ENCODE measurements at regions not wholly inside any gene's neighbourhood (a gene's known extent, or its start where the extent isn't known, plus 50 kb on each side); places are given as distances from the start of the nearest gene placed in this dataset.

DNA sequence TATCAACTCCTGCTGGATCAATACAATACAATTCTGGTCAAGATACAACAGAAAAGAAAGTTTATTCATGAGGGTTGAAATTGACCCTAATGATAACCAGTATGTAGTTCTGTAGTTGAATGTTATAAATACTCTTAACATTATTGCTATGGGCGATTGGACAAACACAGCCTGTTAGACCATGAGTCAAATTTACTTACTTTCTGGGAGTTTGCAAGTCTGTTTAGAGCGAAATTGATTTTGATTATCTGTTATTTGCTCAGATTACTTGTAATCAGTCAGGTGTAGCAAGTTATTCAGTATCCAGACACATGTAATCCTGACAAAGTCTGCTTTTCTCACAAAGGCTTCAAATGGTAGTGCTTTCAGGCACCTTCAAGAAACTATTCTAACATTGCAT lies 216.6 kb upstream of the B3GALT2 start:
- TF ChIP-seq, protein P1, sequence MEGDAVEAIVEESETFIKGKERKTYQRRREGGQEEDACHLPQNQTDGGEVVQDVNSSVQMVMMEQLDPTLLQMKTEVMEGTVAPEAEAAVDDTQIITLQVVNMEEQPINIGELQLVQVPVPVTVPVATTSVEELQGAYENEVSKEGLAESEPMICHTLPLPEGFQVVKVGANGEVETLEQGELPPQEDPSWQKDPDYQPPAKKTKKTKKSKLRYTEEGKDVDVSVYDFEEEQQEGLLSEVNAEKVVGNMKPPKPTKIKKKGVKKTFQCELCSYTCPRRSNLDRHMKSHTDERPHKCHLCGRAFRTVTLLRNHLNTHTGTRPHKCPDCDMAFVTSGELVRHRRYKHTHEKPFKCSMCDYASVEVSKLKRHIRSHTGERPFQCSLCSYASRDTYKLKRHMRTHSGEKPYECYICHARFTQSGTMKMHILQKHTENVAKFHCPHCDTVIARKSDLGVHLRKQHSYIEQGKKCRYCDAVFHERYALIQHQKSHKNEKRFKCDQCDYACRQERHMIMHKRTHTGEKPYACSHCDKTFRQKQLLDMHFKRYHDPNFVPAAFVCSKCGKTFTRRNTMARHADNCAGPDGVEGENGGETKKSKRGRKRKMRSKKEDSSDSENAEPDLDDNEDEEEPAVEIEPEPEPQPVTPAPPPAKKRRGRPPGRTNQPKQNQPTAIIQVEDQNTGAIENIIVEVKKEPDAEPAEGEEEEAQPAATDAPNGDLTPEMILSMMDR (IDR thresholded peaks at IDR 0.05; ENCODE audit: low read depth, low read length, poor library complexity, severe bottlenecking), result no peak
- no peak for TF ChIP-seq EZH2phosphoT487 (IDR thresholded peaks at IDR 0.05; ENCODE audit: borderline replicate concordance, low read length)
